PC-9 (cell line): ENCODE measurements at regions not wholly inside any gene's neighbourhood (a gene's known extent, or its start where the extent isn't known, plus 50 kb on each side); places are given as distances from the start of the nearest gene placed in this dataset.

Experiments used
- CTCF ChIP-seq: fragments of 200-600 bp; sonication (generic); conservative IDR thresholded peaks from 2 replicates; pipeline ENCODE4 v1.6.1; 2017; ENCODE audit warnings: mixed run types, antibody characterized with exemption, mild to moderate bottlenecking, moderate library complexity
- EZH2 ChIP-seq: fragments of 200-600 bp; sonication (generic); IDR thresholded peaks from 2 replicates; pipeline ENCODE4 v1.8.0; 2017; ENCODE audit warnings: antibody characterized with exemption, low read depth

- TF ChIP-seq CTCF (no peak), EZH2 (no peak)
These were observed 1022.9 kb downstream of the SLC6A15 start for GRCh38 chr12:83889745-83890144.
